ENCODE measurements at regions not wholly inside any gene's neighbourhood (a gene's known extent, or its start where the extent isn't known, plus 50 kb on each side); places are given as distances from the start of the nearest gene placed in this dataset.
A peak's percentile ranks its signal among the peaks of the same experiment; 100 is the strongest.
"Not testable (repeated sequence)": the region's sequence is repeated elsewhere in the genome, so short reads cannot be mapped to it uniquely, and the experiment has no call there.

DNA sequence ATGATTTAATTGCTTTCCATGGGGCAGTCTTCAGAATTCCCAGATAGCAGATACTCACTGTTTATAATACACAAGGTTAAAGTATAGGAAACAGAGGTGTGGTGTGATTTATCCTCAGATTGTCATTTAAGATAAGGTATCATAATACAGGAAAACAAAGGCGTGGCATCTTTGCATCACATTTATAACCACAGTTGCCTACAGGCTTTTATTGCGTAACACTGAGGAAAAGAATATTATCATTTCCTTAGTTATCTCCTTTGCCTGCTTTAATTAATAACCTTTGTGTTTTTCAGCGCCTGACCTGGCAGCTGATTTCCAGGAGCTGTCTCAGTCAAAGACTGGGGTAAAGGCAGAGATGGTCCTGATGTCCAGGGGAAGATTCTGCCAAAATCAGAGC lies 68.8 kb downstream of the SSX7 start:
- DNase-seq (ENCODE audit: low read depth in 3 of 3) = no peak

DNA sequence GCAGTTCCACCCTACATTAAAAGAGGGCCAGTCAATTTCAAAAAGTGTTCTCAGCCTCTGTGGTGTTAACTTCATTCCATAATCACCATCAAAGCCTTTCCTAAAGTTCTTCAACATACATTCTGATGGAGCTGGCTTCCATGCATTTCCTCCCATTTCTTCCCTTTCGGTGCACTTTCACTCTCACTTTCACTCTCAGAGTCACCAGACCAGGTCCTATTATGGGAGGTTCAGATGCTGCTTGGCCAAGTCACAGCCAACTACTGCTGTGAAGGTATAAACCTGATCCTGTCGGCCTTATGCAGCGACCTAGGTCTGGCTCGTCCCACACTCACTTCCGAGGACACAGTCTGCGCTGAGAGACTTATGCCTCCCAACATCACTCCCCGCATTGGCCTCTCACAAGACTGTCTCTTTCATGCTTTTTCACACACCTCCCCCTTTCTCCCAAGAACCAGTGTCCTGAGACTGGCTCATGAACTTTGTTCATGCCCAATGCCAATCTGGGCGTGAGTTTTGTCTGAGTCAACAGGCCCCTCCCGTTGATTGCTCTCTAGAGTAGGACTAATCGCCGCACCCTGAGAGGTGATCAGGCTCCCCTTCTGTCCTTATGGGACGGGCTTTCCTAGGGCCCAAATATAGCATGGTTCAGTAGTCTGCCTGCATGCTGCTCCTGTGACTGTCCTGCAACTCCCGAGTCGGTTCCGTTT lies 60.8 kb upstream of the XAGE1B start:
- no peak for DNase-seq (ENCODE audit: low read depth in 3 of 3)

DNA sequence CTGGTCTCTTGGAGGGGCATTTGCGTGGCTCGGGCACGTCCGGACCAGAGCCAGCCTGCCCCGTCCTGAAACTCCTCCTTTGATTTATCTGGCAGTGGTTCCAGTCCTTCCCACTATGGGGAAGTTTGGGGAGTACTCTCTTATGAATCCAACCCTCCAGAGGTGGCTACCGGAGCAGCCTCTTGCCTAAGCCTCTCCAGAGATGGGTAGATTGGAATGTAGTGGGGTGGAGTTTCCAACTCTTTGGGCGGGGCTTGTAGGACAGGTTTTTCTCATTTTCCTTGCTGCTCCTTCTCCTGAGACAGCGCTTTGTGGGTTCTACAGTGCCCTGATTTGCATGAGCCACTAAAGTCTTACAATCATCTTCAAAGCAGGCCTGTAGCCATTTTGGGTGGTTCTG lies 60.1 kb upstream of the XAGE1B start:
- DNase-seq (ENCODE audit: low read depth in 3 of 3) = no peak

DNA sequence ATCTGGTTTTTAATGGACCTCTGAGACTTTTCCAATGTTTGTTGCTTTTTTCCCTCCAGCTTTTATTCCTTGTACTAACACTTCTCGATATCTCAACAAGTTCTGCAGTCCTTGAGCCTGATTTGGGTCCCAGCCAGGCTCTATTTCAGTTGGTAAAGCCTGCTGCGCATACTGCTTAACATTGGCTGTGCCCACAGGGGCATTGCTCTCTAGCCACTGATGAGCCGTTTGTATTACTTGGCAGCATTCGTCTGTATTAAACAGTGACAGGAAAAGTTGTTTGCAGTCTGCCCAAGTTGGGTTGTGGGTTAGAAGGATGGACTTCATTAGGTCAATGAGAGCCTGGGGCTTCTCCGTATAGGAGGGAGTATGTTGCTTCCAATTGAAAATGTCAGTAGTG lies 59.6 kb upstream of the XAGE1B start:
- no peak for DNase-seq (ENCODE audit: low read depth in 3 of 3)

DNA sequence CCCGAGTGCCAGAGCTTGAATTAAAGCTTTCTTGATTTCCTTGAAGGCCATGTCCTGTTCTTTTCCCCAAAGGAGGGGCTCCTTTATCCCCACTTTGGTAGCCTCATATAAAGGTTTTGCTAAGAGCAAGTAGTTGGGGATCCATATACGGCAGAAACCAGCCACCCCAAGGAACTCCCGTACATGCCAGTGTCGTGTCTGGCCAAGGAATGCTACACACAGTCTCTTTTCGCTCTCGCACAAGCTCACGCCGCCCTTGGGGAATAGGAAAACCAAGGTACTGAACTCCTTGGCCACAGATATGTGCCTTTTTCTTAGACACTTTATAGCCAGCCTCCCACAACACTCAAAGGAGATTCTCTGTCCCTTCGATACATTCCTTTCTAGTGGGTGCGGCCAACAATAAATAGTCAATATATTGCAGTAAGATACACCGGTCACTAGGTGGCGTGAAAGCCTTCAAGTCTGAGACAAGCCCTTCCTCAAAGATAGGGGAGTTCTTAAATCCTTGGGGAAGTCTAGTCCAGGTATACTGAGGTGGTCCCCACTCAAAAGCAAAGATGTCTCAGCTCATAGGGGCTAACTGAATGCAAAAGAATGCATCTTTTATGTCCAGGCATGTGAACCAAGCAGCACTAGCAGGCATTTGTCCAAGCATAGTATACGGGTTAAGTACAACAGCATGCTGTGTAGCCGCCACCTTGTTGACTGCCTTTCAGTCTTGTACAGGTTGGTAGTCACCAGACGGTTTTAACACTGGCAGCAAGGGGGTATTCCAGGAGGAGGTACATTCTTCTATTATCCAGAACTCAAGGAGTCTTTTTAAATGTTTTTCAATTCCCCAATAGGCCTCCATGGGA lies 57.8 kb upstream of the XAGE1B start:
- peak in 1 of 3 experiments; percentile 5 for DNase-seq (ENCODE audit: low read depth in 3 of 3)

DNA sequence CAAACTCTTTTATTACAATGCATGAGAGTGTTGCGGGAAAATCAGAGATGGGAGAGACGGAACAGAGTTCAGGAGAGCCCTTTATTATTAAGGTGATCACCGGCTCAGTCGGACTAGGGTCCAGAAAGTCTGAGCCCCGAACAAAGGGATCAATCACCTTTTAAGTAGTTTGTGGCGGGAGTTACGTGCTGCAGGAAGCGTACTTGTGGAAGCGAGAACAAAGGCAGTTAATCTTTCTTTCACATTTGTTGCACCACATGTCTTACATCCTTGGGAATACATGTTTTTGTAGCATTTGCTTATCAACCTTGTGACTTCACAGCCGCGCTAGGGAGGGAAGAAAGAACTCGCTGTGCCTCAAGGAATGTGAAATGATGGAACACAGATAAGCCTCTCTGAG lies 51.3 kb upstream of the XAGE1B start:
- not testable (repeated sequence) for DNase-seq (ENCODE audit: low read depth in 3 of 3)
